HG02943 (cell line): ENCODE measurements at regions not wholly inside any gene's neighbourhood (a gene's known extent, or its start where the extent isn't known, plus 50 kb on each side); places are given as distances from the start of the nearest gene placed in this dataset.
"Not testable (repeated sequence)": the region's sequence is repeated elsewhere in the genome, so short reads cannot be mapped to it uniquely, and the experiment has no call there.

Source experiments
- ATAC-seq: cut with Tn5 transposase; IDR thresholded peaks from one replicate; pipeline ENCODE4 v1.9.1; 2021; ENCODE audit warnings: mild to moderate bottlenecking, low read depth, moderate library complexity; ENCODE audit not compliant: unreplicated experiment

- no peak for ATAC-seq
Observed at GRCh38 chr5:87574106-87574505, 161.4 kb upstream of the CCNH start.

DNA sequence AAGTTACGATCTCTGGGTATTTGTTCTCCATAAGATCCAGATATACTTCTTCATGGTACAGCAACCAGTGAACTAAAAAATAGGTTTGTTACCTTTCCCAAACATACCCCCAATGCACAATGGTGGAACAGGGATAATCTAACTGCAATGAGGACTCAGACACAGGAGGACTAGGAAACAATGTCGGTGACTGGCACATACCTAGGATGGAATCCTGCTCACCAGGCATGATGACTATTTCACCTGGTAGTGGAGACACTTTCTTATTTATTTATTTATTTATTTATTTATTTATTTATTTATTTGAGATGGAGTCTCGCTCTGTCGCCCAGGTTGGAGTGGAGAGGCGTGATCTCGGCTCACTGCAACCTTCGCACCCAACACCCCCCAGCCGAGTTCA is 159.9 kb upstream of the CCNH start:
- no peak for ATAC-seq

DNA sequence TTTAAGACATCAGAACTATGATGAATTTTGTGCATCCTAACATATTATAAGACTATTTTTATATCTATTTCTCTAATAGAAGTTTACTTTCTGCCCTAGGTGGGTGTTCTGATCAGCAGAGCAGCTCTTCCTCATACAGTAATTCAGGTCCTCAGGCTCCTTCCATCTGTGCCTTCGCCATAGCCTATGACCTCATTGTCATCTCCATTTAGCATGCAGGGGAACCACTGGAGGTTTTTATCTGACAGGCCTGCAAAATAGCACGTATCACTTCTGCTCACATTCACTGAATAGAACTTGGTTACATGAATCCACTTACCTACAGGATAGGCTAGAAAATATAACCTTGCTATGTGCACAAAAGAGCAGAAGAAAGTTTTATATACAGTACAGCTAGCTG is 159.4 kb upstream of the CCNH start:
- ATAC-seq: no peak

DNA sequence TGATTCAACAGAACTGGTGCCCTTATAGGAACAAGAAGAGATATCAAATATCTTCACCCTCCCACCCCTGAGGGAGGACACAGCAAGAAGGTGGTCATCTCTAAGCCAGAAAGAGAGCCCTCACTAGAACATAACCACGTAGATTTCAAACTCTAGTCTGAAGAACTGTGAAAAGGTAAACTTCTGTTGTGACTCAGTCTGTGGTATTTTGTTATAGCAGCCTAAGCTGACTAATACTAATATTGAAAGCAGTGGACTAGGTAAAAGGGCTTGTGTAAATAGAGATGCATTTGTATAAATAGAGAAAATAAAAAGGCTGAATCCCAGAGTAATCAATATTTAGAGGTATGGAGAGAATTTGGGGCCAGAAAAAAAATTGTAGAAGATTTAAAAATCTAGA is 157.6 kb upstream of the CCNH start:
- ATAC-seq: no peak

DNA sequence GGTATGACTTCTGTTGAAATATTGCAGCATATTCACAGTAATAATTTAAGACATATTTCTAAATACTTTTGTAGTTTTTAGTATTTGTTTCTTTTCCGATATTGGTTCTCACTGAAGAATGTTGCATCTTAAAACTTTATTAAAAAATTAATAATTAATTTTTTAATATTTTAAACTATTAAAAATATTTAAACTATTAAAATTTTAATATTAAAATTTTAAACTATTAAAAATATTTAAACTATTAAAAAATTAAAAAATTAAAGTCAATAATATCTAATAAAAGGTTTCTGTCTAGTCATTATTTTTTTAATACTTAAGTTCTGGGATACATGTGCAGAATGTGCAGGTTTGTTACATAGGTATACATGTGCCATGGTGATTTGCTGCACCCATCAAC is 149.3 kb upstream of the CCNH start:
- no peak for ATAC-seq

- no peak for ATAC-seq
Observed at GRCh38 chr5:87560528-87560927, 147.8 kb upstream of the CCNH start.

GRCh38 chr5:87551911-87552310 is 139.2 kb upstream of the CCNH start:
- ATAC-seq: no peak

- no peak for ATAC-seq
Observed at GRCh38 chr5:87541676-87542075, 128.9 kb upstream of the CCNH start.

GRCh38 chr5:87541033-87541432 is 128.3 kb upstream of the CCNH start:
- no peak for ATAC-seq

DNA sequence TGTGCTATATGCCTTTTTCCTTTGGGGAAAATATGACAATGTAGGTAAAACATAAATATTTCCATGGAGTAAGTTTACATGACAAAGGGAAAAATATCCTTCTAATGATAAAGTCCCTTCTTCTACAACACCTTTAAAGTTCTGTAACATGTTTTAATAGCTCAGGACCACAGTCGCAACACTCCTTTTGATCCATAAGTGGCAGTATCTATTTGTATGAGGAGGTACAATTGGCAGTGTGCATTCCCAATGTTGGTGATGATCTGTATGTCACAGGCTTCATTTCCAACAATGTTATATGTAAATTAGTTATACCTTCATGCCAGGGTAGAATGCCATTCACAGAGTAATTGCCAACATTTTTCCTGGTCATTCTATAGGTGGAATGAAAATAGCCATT is 127.1 kb upstream of the CCNH start:
- ATAC-seq: no peak

DNA sequence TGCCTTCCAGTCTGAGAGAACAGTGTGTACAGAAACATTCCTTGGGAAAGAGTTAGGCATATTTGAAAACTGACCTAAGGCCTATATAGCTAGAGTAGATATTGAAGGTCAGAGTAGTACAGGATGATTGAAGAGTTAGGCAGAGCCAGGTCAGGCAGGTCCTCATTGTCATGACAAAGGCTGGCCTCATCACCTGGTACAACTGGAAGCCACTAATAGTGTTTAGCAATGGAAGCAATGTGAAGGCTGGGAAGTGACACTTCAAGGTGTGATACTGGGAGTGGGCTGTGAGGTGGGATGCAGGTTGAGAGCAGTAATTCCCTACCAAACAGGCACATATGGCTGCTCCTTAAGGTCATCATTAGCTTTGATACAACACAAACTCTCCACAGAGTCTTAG is 123.6 kb upstream of the CCNH start:
- no peak for ATAC-seq

- ATAC-seq: no peak
Observed at GRCh38 chr5:87535706-87536105, 123.0 kb upstream of the CCNH start.

DNA sequence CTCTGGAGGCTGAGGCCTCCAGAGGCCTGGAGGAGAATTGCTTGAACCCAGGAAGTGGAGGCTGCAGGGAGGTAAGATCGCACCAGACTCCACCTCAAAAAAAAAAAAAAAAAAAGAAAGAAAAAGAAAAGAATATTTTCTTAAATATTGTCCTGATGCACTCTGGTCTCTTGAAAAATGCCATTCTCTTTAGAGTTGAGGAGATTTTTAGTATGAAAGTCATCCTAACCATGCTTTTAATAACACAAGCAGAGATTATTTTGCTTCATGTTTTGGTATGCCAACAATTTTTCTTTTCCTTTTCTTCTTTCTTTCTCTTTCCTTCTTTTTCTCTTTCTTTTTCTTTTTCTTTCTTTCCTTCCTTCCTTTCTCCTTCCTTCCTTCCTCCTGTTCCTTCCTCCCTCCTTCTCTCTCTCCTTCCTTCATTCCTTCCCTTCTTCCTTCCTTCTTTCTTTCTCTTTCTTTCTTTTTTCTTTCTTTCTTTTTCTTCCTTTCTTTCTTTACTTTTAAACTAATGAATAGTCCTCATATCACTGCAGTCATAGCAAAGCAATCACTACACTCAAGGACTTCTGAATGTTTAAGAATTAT is 116.9 kb upstream of the CCNH start:
- no peak for ATAC-seq

DNA sequence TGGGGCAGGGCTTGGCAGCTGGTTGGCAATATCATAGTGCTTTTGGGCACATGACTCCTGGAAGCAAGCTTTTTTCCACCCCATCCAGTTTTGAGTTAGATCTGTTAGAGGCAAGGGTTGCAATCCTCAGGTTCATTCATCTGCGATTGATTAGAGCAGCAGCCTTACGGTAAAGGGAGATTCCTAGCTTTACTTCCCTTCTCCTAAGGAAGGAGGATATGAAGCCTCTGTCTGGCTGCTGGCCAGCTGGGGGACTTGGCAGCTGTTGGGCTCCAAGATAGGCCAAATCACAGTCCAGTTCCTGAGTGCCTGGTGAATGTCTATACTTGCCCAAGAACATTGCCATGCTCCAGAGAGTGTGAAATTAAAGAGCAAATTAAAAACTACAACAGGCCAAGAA is 113.4 kb upstream of the CCNH start:
- ATAC-seq: no peak

GRCh38 chr5:87524217-87524616 is 111.5 kb upstream of the CCNH start:
- ATAC-seq: no peak

GRCh38 chr5:87511778-87512177 is 99.0 kb upstream of the CCNH start:
- not testable (repeated sequence) for ATAC-seq

DNA sequence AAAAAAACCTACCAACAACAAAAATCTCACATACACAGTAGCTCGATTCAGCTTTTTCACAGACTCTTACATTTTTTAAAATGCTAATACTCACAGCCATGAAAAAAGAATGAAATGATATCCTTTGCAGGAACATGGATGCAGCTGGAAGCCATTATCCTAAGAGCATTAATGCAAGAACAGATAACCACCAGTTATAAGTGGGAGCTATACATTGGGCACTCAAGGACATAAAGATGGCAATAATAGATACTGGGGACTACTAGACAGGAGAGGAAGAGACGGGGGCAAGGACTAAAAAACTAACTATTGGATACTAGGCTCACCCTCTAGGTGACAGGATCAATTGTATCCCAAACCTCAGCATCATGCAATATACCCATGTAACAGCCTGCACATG is 90.3 kb upstream of the CCNH start:
- no peak for ATAC-seq

GRCh38 chr5:87499478-87500410 is 87.0 kb upstream of the CCNH start:
- ATAC-seq: no peak
